Hepatocyte (in vitro differentiated cells): ENCODE measurements at regions not wholly inside any gene's neighbourhood (a gene's known extent, or its start where the extent isn't known, plus 50 kb on each side); places are given as distances from the start of the nearest gene placed in this dataset.

Experiments
- EZH2 ChIP-seq: fragments of 200-600 bp; sonication (generic); IDR thresholded peaks from 2 replicates; pipeline ENCODE4 v1.6.1; 2016; ENCODE audit warnings: antibody characterized with exemption, mild to moderate bottlenecking, borderline replicate concordance
- TF ChIP-seq, protein P1 (sequence below): fragments of 200-600 bp; sonication (generic); IDR thresholded peaks from 2 replicates; pipeline ENCODE4 v1.5.1; 2016; ENCODE audit warnings: antibody characterized with exemption, mild to moderate bottlenecking; ENCODE audit not compliant: poor library complexity

DNA sequence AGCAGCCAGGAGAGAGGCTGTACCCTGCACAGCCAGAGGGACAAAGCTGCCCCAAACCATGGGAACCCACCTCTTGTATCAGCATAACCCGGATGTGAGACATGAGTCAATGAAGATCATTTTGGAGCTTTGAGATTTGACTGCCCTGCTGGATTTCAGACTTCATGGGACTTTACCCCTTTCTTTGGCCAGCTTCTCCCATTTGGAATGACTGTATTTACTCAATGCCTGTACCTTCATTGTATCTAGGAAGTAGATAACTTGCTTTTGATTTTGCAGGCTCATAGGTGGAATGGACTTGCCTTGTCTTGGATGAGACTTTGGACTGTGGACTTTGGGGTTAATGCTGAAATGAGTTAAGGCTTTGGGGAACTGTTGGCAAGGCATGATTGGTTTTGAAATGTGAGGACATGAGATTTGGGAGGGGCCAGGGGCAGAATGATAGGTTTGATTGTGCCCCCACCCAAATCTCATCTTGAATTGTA is 616.2 kb downstream of the RWDD3 start:
- TF ChIP-seq, protein P1, sequence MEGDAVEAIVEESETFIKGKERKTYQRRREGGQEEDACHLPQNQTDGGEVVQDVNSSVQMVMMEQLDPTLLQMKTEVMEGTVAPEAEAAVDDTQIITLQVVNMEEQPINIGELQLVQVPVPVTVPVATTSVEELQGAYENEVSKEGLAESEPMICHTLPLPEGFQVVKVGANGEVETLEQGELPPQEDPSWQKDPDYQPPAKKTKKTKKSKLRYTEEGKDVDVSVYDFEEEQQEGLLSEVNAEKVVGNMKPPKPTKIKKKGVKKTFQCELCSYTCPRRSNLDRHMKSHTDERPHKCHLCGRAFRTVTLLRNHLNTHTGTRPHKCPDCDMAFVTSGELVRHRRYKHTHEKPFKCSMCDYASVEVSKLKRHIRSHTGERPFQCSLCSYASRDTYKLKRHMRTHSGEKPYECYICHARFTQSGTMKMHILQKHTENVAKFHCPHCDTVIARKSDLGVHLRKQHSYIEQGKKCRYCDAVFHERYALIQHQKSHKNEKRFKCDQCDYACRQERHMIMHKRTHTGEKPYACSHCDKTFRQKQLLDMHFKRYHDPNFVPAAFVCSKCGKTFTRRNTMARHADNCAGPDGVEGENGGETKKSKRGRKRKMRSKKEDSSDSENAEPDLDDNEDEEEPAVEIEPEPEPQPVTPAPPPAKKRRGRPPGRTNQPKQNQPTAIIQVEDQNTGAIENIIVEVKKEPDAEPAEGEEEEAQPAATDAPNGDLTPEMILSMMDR: no peak
- no peak for TF ChIP-seq EZH2
